ENCODE measurements at regions not wholly inside any gene's neighbourhood (a gene's known extent, or its start where the extent isn't known, plus 50 kb on each side); places are given as distances from the start of the nearest gene placed in this dataset.
"Not testable (repeated sequence)": the region's sequence is repeated elsewhere in the genome, so short reads cannot be mapped to it uniquely, and the experiment has no call there.

GRCh38 chr5:26324273-26324895 is 714.0 kb downstream of the CDH9 start:
- H3K4me1 Mint-ChIP-seq, DNase-seq, H3K27me3 Mint-ChIP-seq, H3K36me3 Mint-ChIP-seq, H3K9me3 Mint-ChIP-seq, H3K27ac Mint-ChIP-seq, H3K4me3 Mint-ChIP-seq: not testable (repeated sequence)

- no peaks in the 10 kb centered on the region for H3K27me3 Mint-ChIP-seq
- no peaks in the 10 kb centered on the region for H3K36me3 Mint-ChIP-seq
- DNase-seq, result no peak
- H3K4me1 Mint-ChIP-seq, result no peaks in the 10 kb centered on the region
- peaks cover 2% of the 10 kb centered on the region for H3K9me3 Mint-ChIP-seq
- no peak overlapping the region for H3K4me3 Mint-ChIP-seq
- no peak overlapping the region for H3K27ac Mint-ChIP-seq
These were observed 714.6 kb downstream of the CDH9 start for GRCh38 chr5:26323794-26324193.

GRCh38 chr5:26321278-26321677 is 717.1 kb downstream of the CDH9 start:
- Mint-ChIP-seq H3K4me3 (no peak overlapping the region), H3K4me1 (no peaks in the 10 kb centered on the region), H3K27me3 (no peaks in the 10 kb centered on the region), H3K36me3 (no peaks in the 10 kb centered on the region), H3K27ac (no peak overlapping the region), H3K9me3 (peaks cover 2% of the 10 kb centered on the region)
- DNase-seq, result no peak

GRCh38 chr5:26310415-26310814 is 728.0 kb downstream of the CDH9 start:
- no peaks in the 10 kb centered on the region for H3K36me3 Mint-ChIP-seq

GRCh38 chr5:26295541-26295940 is 742.8 kb downstream of the CDH9 start:
- Mint-ChIP-seq H3K36me3 (no peaks in the 10 kb centered on the region), H3K27me3 (no peaks in the 10 kb centered on the region), H3K4me3 (no peak overlapping the region), H3K9me3 (peaks cover 4% of the 10 kb centered on the region), H3K4me1 (no peaks in the 10 kb centered on the region), H3K27ac (no peak overlapping the region)
- no peak for DNase-seq

More at GRCh38 chr5:26310415-26310814, 728.0 kb downstream of the CDH9 start:
- DNase-seq, result no peak
- Mint-ChIP-seq H3K9me3 (peaks cover 5% of the 10 kb centered on the region), H3K27ac (no peak overlapping the region), H3K4me1 (no peaks in the 10 kb centered on the region), H3K27me3 (no peaks in the 10 kb centered on the region), H3K4me3 (no peak overlapping the region)

- no peaks in the 10 kb centered on the region for H3K4me1 Mint-ChIP-seq
- H3K27me3 Mint-ChIP-seq, result no peaks in the 10 kb centered on the region
- H3K4me3 Mint-ChIP-seq, result no peak overlapping the region
- H3K9me3 Mint-ChIP-seq, result peaks cover 19% of the 10 kb centered on the region
- H3K36me3 Mint-ChIP-seq, result no peaks in the 10 kb centered on the region
- H3K27ac Mint-ChIP-seq, result no peak overlapping the region
- no peak for DNase-seq
These were observed 756.2 kb downstream of the CDH9 start for GRCh38 chr5:26282190-26282589.

GRCh38 chr5:26278078-26278477 is 760.3 kb downstream of the CDH9 start:
- H3K9me3 Mint-ChIP-seq, result peaks cover 6% of the 10 kb centered on the region
- H3K27me3 Mint-ChIP-seq, result no peaks in the 10 kb centered on the region
- DNase-seq, result no peak
- H3K4me3 Mint-ChIP-seq, result no peak overlapping the region
- no peaks in the 10 kb centered on the region for H3K4me1 Mint-ChIP-seq
- no peak overlapping the region for H3K27ac Mint-ChIP-seq
- H3K36me3 Mint-ChIP-seq, result no peaks in the 10 kb centered on the region

- H3K27ac Mint-ChIP-seq, result no peak overlapping the region
- no peaks in the 10 kb centered on the region for H3K4me1 Mint-ChIP-seq
- no peaks in the 10 kb centered on the region for H3K36me3 Mint-ChIP-seq
- peaks cover 13% of the 10 kb centered on the region for H3K9me3 Mint-ChIP-seq
- H3K27me3 Mint-ChIP-seq, result no peaks in the 10 kb centered on the region
- no peak overlapping the region for H3K4me3 Mint-ChIP-seq
- DNase-seq, result no peak
These were observed 779.3 kb downstream of the CDH9 start for GRCh38 chr5:26259081-26259480.

GRCh38 chr5:26245321-26245720 is 793.1 kb downstream of the CDH9 start:
- no peak for DNase-seq
- Mint-ChIP-seq H3K4me1 (no peaks in the 10 kb centered on the region), H3K27ac (no peak overlapping the region), H3K36me3 (no peaks in the 10 kb centered on the region), H3K27me3 (no peaks in the 10 kb centered on the region), H3K9me3 (peaks cover 5% of the 10 kb centered on the region), H3K4me3 (no peak overlapping the region)

- Mint-ChIP-seq H3K27ac (no peak overlapping the region), H3K36me3 (no peaks in the 10 kb centered on the region), H3K27me3 (no peaks in the 10 kb centered on the region), H3K4me3 (no peak overlapping the region), H3K4me1 (no peaks in the 10 kb centered on the region), H3K9me3 (peaks cover 5% of the 10 kb centered on the region)
- DNase-seq, result no peak
These were observed 798.8 kb downstream of the CDH9 start for GRCh38 chr5:26239588-26239987.

GRCh38 chr5:26237489-26237888 is 800.9 kb downstream of the CDH9 start:
- Mint-ChIP-seq H3K4me1 (no peaks in the 10 kb centered on the region), H3K4me3 (no peak overlapping the region), H3K36me3 (no peaks in the 10 kb centered on the region), H3K9me3 (peaks cover 5% of the 10 kb centered on the region), H3K27me3 (no peaks in the 10 kb centered on the region), H3K27ac (no peak overlapping the region)
- no peak for DNase-seq

- H3K36me3 Mint-ChIP-seq, result no peaks in the 10 kb centered on the region
- H3K27me3 Mint-ChIP-seq, result no peaks in the 10 kb centered on the region
- H3K27ac Mint-ChIP-seq, result no peak overlapping the region
- no peak for DNase-seq
- H3K4me3 Mint-ChIP-seq, result no peak overlapping the region
- H3K4me1 Mint-ChIP-seq, result no peaks in the 10 kb centered on the region
- H3K9me3 Mint-ChIP-seq, result peaks cover 5% of the 10 kb centered on the region
These were observed 801.5 kb downstream of the CDH9 start for GRCh38 chr5:26236936-26237335.

GRCh38 chr5:26232706-26233105 is 805.7 kb downstream of the CDH9 start:
- Mint-ChIP-seq H3K4me1 (no peaks in the 10 kb centered on the region), H3K9me3 (peaks cover 8% of the 10 kb centered on the region), H3K27ac (no peak overlapping the region), H3K27me3 (no peaks in the 10 kb centered on the region), H3K4me3 (no peak overlapping the region), H3K36me3 (no peaks in the 10 kb centered on the region)
- DNase-seq, result no peak

GRCh38 chr5:26231316-26231715 is 807.1 kb downstream of the CDH9 start:
- no peak overlapping the region for H3K27ac Mint-ChIP-seq
- H3K4me1 Mint-ChIP-seq, result no peaks in the 10 kb centered on the region
- H3K27me3 Mint-ChIP-seq, result no peaks in the 10 kb centered on the region
- no peaks in the 10 kb centered on the region for H3K36me3 Mint-ChIP-seq
- peaks cover 8% of the 10 kb centered on the region for H3K9me3 Mint-ChIP-seq
- DNase-seq, result no peak
- H3K4me3 Mint-ChIP-seq, result no peak overlapping the region

GRCh38 chr5:26229848-26230247 is 808.5 kb downstream of the CDH9 start:
- H3K27me3 Mint-ChIP-seq, result no peaks in the 10 kb centered on the region
- peaks cover 17% of the 10 kb centered on the region for H3K9me3 Mint-ChIP-seq

GRCh38 chr5:26227245-26227644 is 811.1 kb downstream of the CDH9 start:
- no peaks in the 10 kb centered on the region for H3K36me3 Mint-ChIP-seq

More at GRCh38 chr5:26229848-26230247, 808.5 kb downstream of the CDH9 start:
- Mint-ChIP-seq H3K4me1 (no peaks in the 10 kb centered on the region), H3K36me3 (no peaks in the 10 kb centered on the region), H3K27ac (no peak overlapping the region), H3K4me3 (no peak overlapping the region)
- DNase-seq, result no peak

More at GRCh38 chr5:26227245-26227644, 811.1 kb downstream of the CDH9 start:
- Mint-ChIP-seq H3K4me3 (no peak overlapping the region), H3K27me3 (no peaks in the 10 kb centered on the region), H3K4me1 (no peaks in the 10 kb centered on the region), H3K27ac (no peak overlapping the region), H3K9me3 (peaks cover 17% of the 10 kb centered on the region)
- no peak for DNase-seq
